GM12864 (cell line): ENCODE measurements at regions not wholly inside any gene's neighbourhood (a gene's known extent, or its start where the extent isn't known, plus 50 kb on each side); places are given as distances from the start of the nearest gene placed in this dataset.

Source experiments
- DNase-seq: peaks from one replicate; pipeline ENCODE4 v3.0.0-alpha.2; 2011; ENCODE audit warnings: low read depth
- H3K4me3 ChIP-seq: 2 replicates; pipeline ENCODE4 v1.5.1; 2011; ENCODE audit warnings: mild to moderate bottlenecking, low read depth, low read length, control low read depth
- CTCF ChIP-seq: IDR thresholded peaks from 2 replicates; pipeline ENCODE4 v1.5.1; 2011; ENCODE audit warnings: low read depth, mild to moderate bottlenecking, moderate library complexity, low read length, control low read depth, inconsistent platforms; ENCODE audit errors: missing control alignments

GRCh38 chr6:51429017-51429712 is 610.5 kb downstream of the TFAP2B start:
- no peak for TF ChIP-seq CTCF
- DNase-seq: no peak

GRCh38 chr6:51430589-51430988 is 611.9 kb downstream of the TFAP2B start:
- no peak for DNase-seq
- TF ChIP-seq CTCF: no peak
- H3K4me3 ChIP-seq: no peak overlapping the region

More at GRCh38 chr6:51429017-51429712, 610.5 kb downstream of the TFAP2B start:
- H3K4me3 ChIP-seq: no peak overlapping the region

- no peak for DNase-seq
- H3K4me3 ChIP-seq: no peak overlapping the region
- no peak for TF ChIP-seq CTCF
These were observed 613.8 kb downstream of the TFAP2B start for GRCh38 chr6:51432481-51432880.

GRCh38 chr6:51450248-51450957 is 631.7 kb downstream of the TFAP2B start:
- H3K4me3 ChIP-seq: no peak overlapping the region
- DNase-seq: no peak
- no peak for TF ChIP-seq CTCF

GRCh38 chr6:51450958-51451357 is 632.3 kb downstream of the TFAP2B start:
- H3K4me3 ChIP-seq: no peak overlapping the region
- DNase-seq: no peak
- TF ChIP-seq CTCF: no peak

- no peak for DNase-seq
- no peak for TF ChIP-seq CTCF
- no peak overlapping the region for H3K4me3 ChIP-seq
These were observed 631.1 kb downstream of the PKHD1 start for GRCh38 chr6:51456282-51456681.
